ENCODE measurements at regions not wholly inside any gene's neighbourhood (a gene's known extent, or its start where the extent isn't known, plus 50 kb on each side); places are given as distances from the start of the nearest gene placed in this dataset.

- WGBS: 64% methylated on average over 1 of the region's 2 CpGs
- Histone ChIP-seq H3K36me3 (ENCODE audit: control insufficient read depth in 1 of 2, insufficient read depth in 2 of 2, low read depth in 1 of 2, low read length in 2 of 2) (no peaks in the 10 kb centered on the region), H2BK12ac (ENCODE audit: low read length in 2 of 2) (no peak overlapping the region), H3K4me2 (ENCODE audit: low read length, poor library complexity, severe bottlenecking) (peak overlapping the region; percentile 46), H2BK15ac (ENCODE audit: low read depth, poor library complexity, severe bottlenecking) (no peak overlapping the region), H2BK120ac (ENCODE audit: low read depth, low read length) (no peak overlapping the region), H3K79me1 (replicated peaks; ENCODE audit: low read length, poor library complexity, severe bottlenecking) (no peaks in the 10 kb centered on the region), H3K4me3 (ENCODE audit: insufficient read depth in 1 of 2, low read depth in 1 of 2, low read length in 2 of 2) (no peak overlapping the region), H4K91ac (ENCODE audit: low read length) (no peak overlapping the region), H3K9ac (ENCODE audit: low read length) (no peak overlapping the region), H3K14ac (ENCODE audit: low read length in 2 of 2) (no peak overlapping the region), H3K4me1 (ENCODE audit: control insufficient read depth, insufficient read depth, low read depth, low read length) (peaks cover 3% of the 10 kb centered on the region), H3K27me3 (ENCODE audit: control insufficient read depth in 1 of 2, insufficient read depth in 1 of 2, low read length in 2 of 2) (no peaks in the 10 kb centered on the region), H3K23ac (ENCODE audit: low read length in 2 of 2) (no peak overlapping the region), H2BK5ac (ENCODE audit: low read depth, low read length, poor library complexity, severe bottlenecking) (no peak overlapping the region), H3K4ac (ENCODE audit: low read depth in 1 of 2, low read length in 2 of 2) (no peak overlapping the region), H3K18ac (ENCODE audit: low read depth in 1 of 2, low read length in 2 of 2) (no peak overlapping the region), H2AK5ac (ENCODE audit: low read length, severe bottlenecking) (no peak overlapping the region), H3K27ac (ENCODE audit: low read length, poor library complexity, severe bottlenecking) (peak overlapping the region; percentile 50), H2AFZ (ENCODE audit: low read depth, low read length) (no peak overlapping the region), H4K8ac (ENCODE audit: low read length) (no peak overlapping the region), H3K9me3 (ENCODE audit: control insufficient read depth, low read length) (no peaks in the 10 kb centered on the region)
- peak; percentile 25 for DNase-seq
These were observed 919.3 kb downstream of the TUSC7 start for GRCh38 chr3:117628823-117629291.

GRCh38 chr3:117629505-117629904, 919.9 kb downstream of the TUSC7 start:
- H3K4me2 ChIP-seq (ENCODE audit: low read length, poor library complexity, severe bottlenecking): no peak overlapping the region
- H3K4ac ChIP-seq (ENCODE audit: low read depth in 1 of 2, low read length in 2 of 2): no peak overlapping the region
- H3K23ac ChIP-seq (ENCODE audit: low read length in 2 of 2): no peak overlapping the region
- no peaks in the 10 kb centered on the region for H3K27me3 ChIP-seq (ENCODE audit: control insufficient read depth in 1 of 2, insufficient read depth in 1 of 2, low read length in 2 of 2)
- H2BK12ac ChIP-seq (ENCODE audit: low read length in 2 of 2): no peak overlapping the region
- H4K8ac ChIP-seq (ENCODE audit: low read length): no peak overlapping the region
- no peaks in the 10 kb centered on the region for H3K79me1 ChIP-seq (replicated peaks; ENCODE audit: low read length, poor library complexity, severe bottlenecking)
- no peak overlapping the region for H2AK5ac ChIP-seq (ENCODE audit: low read length, severe bottlenecking)
- no peak overlapping the region for H3K4me3 ChIP-seq (ENCODE audit: insufficient read depth in 1 of 2, low read depth in 1 of 2, low read length in 2 of 2)
- H3K27ac ChIP-seq (ENCODE audit: low read length, poor library complexity, severe bottlenecking): no peak overlapping the region
- DNase-seq: no peak
- H3K9me3 ChIP-seq (ENCODE audit: control insufficient read depth, low read length): no peaks in the 10 kb centered on the region
- H2AFZ ChIP-seq (ENCODE audit: low read depth, low read length): no peak overlapping the region
- no peak overlapping the region for H3K18ac ChIP-seq (ENCODE audit: low read depth in 1 of 2, low read length in 2 of 2)
- WGBS: 94% methylated on average over 9 of the region's 9 CpGs
- no peak overlapping the region for H3K9ac ChIP-seq (ENCODE audit: low read length)
- no peak overlapping the region for H2BK15ac ChIP-seq (ENCODE audit: low read depth, poor library complexity, severe bottlenecking)
- no peaks in the 10 kb centered on the region for H3K36me3 ChIP-seq (ENCODE audit: control insufficient read depth in 1 of 2, insufficient read depth in 2 of 2, low read depth in 1 of 2, low read length in 2 of 2)
- no peak overlapping the region for H2BK5ac ChIP-seq (ENCODE audit: low read depth, low read length, poor library complexity, severe bottlenecking)
- no peak overlapping the region for H2BK120ac ChIP-seq (ENCODE audit: low read depth, low read length)
- H3K14ac ChIP-seq (ENCODE audit: low read length in 2 of 2): no peak overlapping the region
- H3K4me1 ChIP-seq (ENCODE audit: control insufficient read depth, insufficient read depth, low read depth, low read length): peaks cover 2% of the 10 kb centered on the region
- H4K91ac ChIP-seq (ENCODE audit: low read length): no peak overlapping the region

DNA sequence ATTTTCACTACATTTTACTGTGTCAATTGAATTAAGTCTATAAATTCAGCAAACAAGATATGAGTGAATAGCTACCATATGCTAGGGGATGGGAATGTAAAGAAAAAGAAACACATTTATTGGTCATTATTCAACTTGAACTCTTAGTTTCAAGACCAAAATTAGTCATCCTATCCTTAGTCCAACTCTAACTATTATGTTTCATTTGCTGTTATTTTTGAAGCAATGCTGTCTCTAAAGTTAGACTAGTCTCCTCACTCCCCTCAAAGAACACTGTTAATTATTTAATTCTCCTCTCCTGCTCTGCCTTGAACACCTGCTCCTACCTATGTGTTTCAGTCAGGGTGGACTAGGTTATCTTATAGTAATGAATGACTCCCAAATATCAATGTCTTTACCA, 920.9 kb downstream of the TUSC7 start:
- peaks cover 2% of the 10 kb centered on the region for H3K4me1 ChIP-seq (ENCODE audit: control insufficient read depth, insufficient read depth, low read depth, low read length)

DNA sequence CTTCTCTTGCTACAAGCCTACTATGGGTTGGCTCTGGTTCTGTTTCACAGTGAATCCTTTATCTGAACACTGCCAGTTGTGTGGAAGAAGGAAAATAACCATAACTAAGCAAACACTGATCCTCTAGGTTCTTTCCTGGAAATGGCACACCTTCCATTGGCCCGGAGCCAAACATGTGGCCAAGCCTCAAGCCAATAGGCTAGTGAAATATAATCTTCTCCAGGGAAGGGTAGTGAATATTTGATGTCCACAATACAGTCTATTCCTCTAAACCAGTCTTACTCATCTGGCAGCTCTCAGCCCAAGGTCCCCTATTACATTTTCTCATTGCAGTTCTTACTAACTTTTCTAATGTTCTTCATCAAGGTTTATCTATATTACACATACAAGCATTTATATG, 921.3 kb downstream of the TUSC7 start:
- WGBS: no CpG with 5 or more reads among the region's 1 CpG
- no peak overlapping the region for H2BK15ac ChIP-seq (ENCODE audit: low read depth, poor library complexity, severe bottlenecking)
- DNase-seq: no peak

More for the DNA sequence above, 920.9 kb downstream of the TUSC7 start:
- Histone ChIP-seq H3K23ac (ENCODE audit: low read length in 2 of 2) (no peak overlapping the region), H3K18ac (ENCODE audit: low read depth in 1 of 2, low read length in 2 of 2) (no peak overlapping the region), H3K36me3 (ENCODE audit: control insufficient read depth in 1 of 2, insufficient read depth in 2 of 2, low read depth in 1 of 2, low read length in 2 of 2) (no peaks in the 10 kb centered on the region), H2BK120ac (ENCODE audit: low read depth, low read length) (no peak overlapping the region), H3K4me3 (ENCODE audit: insufficient read depth in 1 of 2, low read depth in 1 of 2, low read length in 2 of 2) (no peak overlapping the region), H3K27ac (ENCODE audit: low read length, poor library complexity, severe bottlenecking) (no peak overlapping the region), H2BK5ac (ENCODE audit: low read depth, low read length, poor library complexity, severe bottlenecking) (no peak overlapping the region), H3K14ac (ENCODE audit: low read length in 2 of 2) (no peak overlapping the region), H2BK15ac (ENCODE audit: low read depth, poor library complexity, severe bottlenecking) (no peak overlapping the region), H2AK5ac (ENCODE audit: low read length, severe bottlenecking) (no peak overlapping the region), H3K4ac (ENCODE audit: low read depth in 1 of 2, low read length in 2 of 2) (no peak overlapping the region), H2AFZ (ENCODE audit: low read depth, low read length) (no peak overlapping the region), H3K27me3 (ENCODE audit: control insufficient read depth in 1 of 2, insufficient read depth in 1 of 2, low read length in 2 of 2) (no peaks in the 10 kb centered on the region), H3K9ac (ENCODE audit: low read length) (no peak overlapping the region), H3K4me2 (ENCODE audit: low read length, poor library complexity, severe bottlenecking) (no peak overlapping the region), H3K79me1 (replicated peaks; ENCODE audit: low read length, poor library complexity, severe bottlenecking) (no peaks in the 10 kb centered on the region), H2BK12ac (ENCODE audit: low read length in 2 of 2) (no peak overlapping the region), H3K9me3 (ENCODE audit: control insufficient read depth, low read length) (no peaks in the 10 kb centered on the region), H4K91ac (ENCODE audit: low read length) (no peak overlapping the region), H4K8ac (ENCODE audit: low read length) (no peak overlapping the region)
- no peak for DNase-seq

More for the DNA sequence above, 921.3 kb downstream of the TUSC7 start:
- Histone ChIP-seq H2BK5ac (ENCODE audit: low read depth, low read length, poor library complexity, severe bottlenecking) (no peak overlapping the region), H3K36me3 (ENCODE audit: control insufficient read depth in 1 of 2, insufficient read depth in 2 of 2, low read depth in 1 of 2, low read length in 2 of 2) (no peaks in the 10 kb centered on the region), H3K14ac (ENCODE audit: low read length in 2 of 2) (no peak overlapping the region), H2AFZ (ENCODE audit: low read depth, low read length) (no peak overlapping the region), H4K91ac (ENCODE audit: low read length) (no peak overlapping the region), H3K4me3 (ENCODE audit: insufficient read depth in 1 of 2, low read depth in 1 of 2, low read length in 2 of 2) (no peak overlapping the region), H2BK120ac (ENCODE audit: low read depth, low read length) (no peak overlapping the region), H3K79me1 (replicated peaks; ENCODE audit: low read length, poor library complexity, severe bottlenecking) (no peaks in the 10 kb centered on the region), H2AK5ac (ENCODE audit: low read length, severe bottlenecking) (no peak overlapping the region), H3K4me1 (ENCODE audit: control insufficient read depth, insufficient read depth, low read depth, low read length) (peaks cover 2% of the 10 kb centered on the region), H3K23ac (ENCODE audit: low read length in 2 of 2) (no peak overlapping the region), H4K8ac (ENCODE audit: low read length) (no peak overlapping the region), H3K9ac (ENCODE audit: low read length) (no peak overlapping the region), H3K18ac (ENCODE audit: low read depth in 1 of 2, low read length in 2 of 2) (no peak overlapping the region), H2BK12ac (ENCODE audit: low read length in 2 of 2) (no peak overlapping the region), H3K27me3 (ENCODE audit: control insufficient read depth in 1 of 2, insufficient read depth in 1 of 2, low read length in 2 of 2) (no peaks in the 10 kb centered on the region), H3K4me2 (ENCODE audit: low read length, poor library complexity, severe bottlenecking) (no peak overlapping the region), H3K4ac (ENCODE audit: low read depth in 1 of 2, low read length in 2 of 2) (no peak overlapping the region), H3K27ac (ENCODE audit: low read length, poor library complexity, severe bottlenecking) (no peak overlapping the region), H3K9me3 (ENCODE audit: control insufficient read depth, low read length) (no peaks in the 10 kb centered on the region)

Data from mesenchymal stem cell (in vitro differentiated cells and primary cell).